ENCODE measurements at regions not wholly inside any gene's neighbourhood (a gene's known extent, or its start where the extent isn't known, plus 50 kb on each side); places are given as distances from the start of the nearest gene placed in this dataset.

- no peak for TF ChIP-seq POLR2AphosphoS5 (IDR thresholded peaks at IDR 0.05; ENCODE audit: low read depth)
- TF ChIP-seq CTCF (IDR thresholded peaks at IDR 0.05; ENCODE audit: insufficient read depth, low read length), result no peak
- TF ChIP-seq GABPA (IDR thresholded peaks at IDR 0.05; ENCODE audit: low read depth), result no peak
These were observed 246.2 kb downstream of the HNMT start for GRCh38 chr2:138210487-138210886.

All from HL-60 (cell line).